H1 (cell line): ENCODE measurements at regions not wholly inside any gene's neighbourhood (a gene's known extent, or its start where the extent isn't known, plus 50 kb on each side); places are given as distances from the start of the nearest gene placed in this dataset.

Source experiments
- CTCF ChIA-PET: fragments of 300-600 bp; sonication (Branson Sonifier 250); formaldehyde crosslinking; loops from one replicate; lab custom pipeline; 2021; ENCODE audit not compliant: partially characterized antibody; lab: Charles Lee
- POLR2A ChIA-PET: fragments of 300-600 bp; sonication (Branson Sonifier 250); formaldehyde crosslinking; loops from one replicate; lab custom pipeline; 2021; ENCODE audit warnings: inconsistent platforms; ENCODE audit not compliant: partially characterized antibody; lab: Charles Lee
- DNase-seq, 2 experiments: peaks; one replicate each; pipeline versions ENCODE4 v3.0.0 to v3.0.0-alpha.2; 2010 to 2022; ENCODE audit warnings: low spot score in 2 of 2, low read depth in 1 of 2, mixed read lengths in 1 of 2
- FAIRE-seq: peaks from 2 replicates; lab custom pipeline; 2011; peaks lifted over from hg19 to GRCh38; lab: Jason Lieb, UNC
- H2AFZ ChIP-seq: 2 replicates; pipeline ENCODE4 v1.8.1; 2012; ENCODE audit warnings: low read length, inconsistent platforms
- H2AK5ac ChIP-seq: 2 replicates; pipeline ENCODE4 v1.6.1; 2013; ENCODE audit warnings: low read depth, low read length
- H2BK120ac ChIP-seq: replicated peaks from 2 replicates; pipeline ENCODE3; 2013; ENCODE audit warnings: low read depth, low read length, inconsistent platforms
- H2BK12ac ChIP-seq: 2 replicates; pipeline ENCODE4 v1.6.1; 2013; ENCODE audit warnings: low read depth, low read length
- H2BK15ac ChIP-seq: 2 replicates; pipeline ENCODE4 v1.6.1; 2013; ENCODE audit warnings: low read length
- H2BK20ac ChIP-seq: 2 replicates; pipeline ENCODE4 v1.6.1; 2013; ENCODE audit warnings: low read length
- H2BK5ac ChIP-seq: 2 replicates; pipeline ENCODE4 v1.6.1; 2013; ENCODE audit warnings: low read depth, low read length
- H3K14ac ChIP-seq: 2 replicates; pipeline ENCODE4 v1.6.1; 2013; ENCODE audit warnings: inconsistent platforms; ENCODE audit not compliant: insufficient read length
- H3K18ac ChIP-seq: 2 replicates; pipeline ENCODE4 v1.6.1; 2013; ENCODE audit warnings: low read length; ENCODE audit errors: extremely low read depth
- H3K23ac ChIP-seq: 2 replicates; pipeline ENCODE4 v1.6.1; 2013; ENCODE audit warnings: inconsistent platforms; ENCODE audit not compliant: insufficient read length
- H3K23me2 ChIP-seq: 2 replicates; pipeline ENCODE4 v1.6.1; 2013; ENCODE audit warnings: low read depth, low read length
- H3K27ac ChIP-seq: 2 replicates; pipeline ENCODE4 v1.6.1; 2011; ENCODE audit warnings: low read depth, low read length, inconsistent platforms
- H3K27me3 ChIP-seq, 4 experiments: replicated peaks in 1 of 4; 1 replicate in 1 of 4; 2 replicates in 3 of 4; pipeline versions ENCODE4 v1.6.1 to v1.8.1; 2011 to 2013; ENCODE audit warnings: low read length in 3 of 4, mild to moderate bottlenecking in 3 of 4, inconsistent platforms in 2 of 4, mixed read lengths in 2 of 4, moderate library complexity in 1 of 4; ENCODE audit not compliant: control insufficient read depth in 3 of 4, insufficient read depth in 3 of 4; ENCODE audit errors: extremely low read depth in 1 of 4
- H3K36me3 ChIP-seq, 4 experiments: 2 replicates each; pipeline versions ENCODE4 v1.6.1 to v1.8.1; 2011 to 2013; ENCODE audit warnings: mild to moderate bottlenecking in 4 of 4, low read length in 3 of 4, moderate library complexity in 2 of 4, control low read depth in 1 of 4, inconsistent platforms in 1 of 4; ENCODE audit not compliant: insufficient read depth in 4 of 4, control insufficient read depth in 2 of 4
- H3K4ac ChIP-seq: replicated peaks from 2 replicates; pipeline ENCODE3; 2013; ENCODE audit warnings: low read length, low read depth, mixed read lengths, inconsistent platforms; ENCODE audit not compliant: insufficient read length
- H3K4me1 ChIP-seq, 4 experiments: replicated peaks in 1 of 4; 1 replicate in 1 of 4; 2 replicates in 3 of 4; pipeline versions ENCODE4 v1.6.1 to v1.8.1; 2011 to 2013; ENCODE audit warnings: low read length in 3 of 4, inconsistent platforms in 2 of 4, mixed read lengths in 1 of 4; ENCODE audit not compliant: insufficient read depth in 4 of 4, control insufficient read depth in 3 of 4
- H3K4me2 ChIP-seq, 2 experiments: 2 replicates each; pipeline versions ENCODE4 v1.6.1 to v1.8.1; 2011 to 2013; ENCODE audit warnings: low read depth in 2 of 2, low read length in 2 of 2, control low read depth in 1 of 2, inconsistent platforms in 1 of 2, mild to moderate bottlenecking in 1 of 2; ENCODE audit not compliant: insufficient read depth in 1 of 2
- H3K4me3 ChIP-seq, 4 experiments: fragments of 200-600, 300-600 bp in 1 of 4; sonication (generic), shearing (Covaris generic), sonication (Bioruptor Twin) in 1 of 4; 2 replicates each; pipeline versions ENCODE4 v1.5.1 to v1.8.1; 2011 to 2016; ENCODE audit warnings: low read length in 4 of 4, low read depth in 3 of 4, control low read depth in 2 of 4, inconsistent platforms in 2 of 4, mild to moderate bottlenecking in 2 of 4, mixed read lengths in 1 of 4, moderate library complexity in 1 of 4; ENCODE audit not compliant: insufficient read depth in 2 of 4; ENCODE audit errors: extremely low read depth in 1 of 4
- H3K56ac ChIP-seq: replicated peaks from 2 replicates; pipeline ENCODE3; 2013; ENCODE audit warnings: low read depth, mild to moderate bottlenecking, mixed read lengths, low read length, inconsistent platforms; ENCODE audit not compliant: insufficient read length
- H3K79me1 ChIP-seq: 2 replicates; pipeline ENCODE4 v1.6.1; 2013; ENCODE audit warnings: low read depth, low read length, control low read depth
- H3K79me2 ChIP-seq, 2 experiments: 2 replicates each; pipeline versions ENCODE4 v1.6.1 to v1.8.1; 2012 to 2013; ENCODE audit warnings: low read length in 2 of 2, mild to moderate bottlenecking in 2 of 2, inconsistent platforms in 1 of 2; ENCODE audit not compliant: insufficient read depth in 2 of 2, control insufficient read depth in 1 of 2
- H3K9ac ChIP-seq, 4 experiments: replicated peaks in 1 of 4; 1 replicate in 1 of 4; 2 replicates in 3 of 4; pipeline versions ENCODE4 v1.6.1 to v1.8.1; 2011 to 2013; ENCODE audit warnings: low read depth in 3 of 4, low read length in 3 of 4, control low read depth in 2 of 4, mild to moderate bottlenecking in 2 of 4, moderate library complexity in 2 of 4, inconsistent platforms in 1 of 4; ENCODE audit errors: extremely low read depth in 1 of 4
- H3K9me3 ChIP-seq, 2 experiments: 2 replicates each; pipeline versions ENCODE4 v1.6.1 to v1.8.1; 2012 to 2013; ENCODE audit warnings: mild to moderate bottlenecking in 2 of 2, moderate library complexity in 2 of 2, control low read depth in 1 of 2, inconsistent platforms in 1 of 2, low read depth in 1 of 2, low read length in 1 of 2, mixed read lengths in 1 of 2; ENCODE audit not compliant: insufficient read depth in 2 of 2
- H4K20me1 ChIP-seq, 2 experiments: replicated peaks in 1 of 2; 2 replicates each; pipeline versions ENCODE3 to v1.8.1; 2011 to 2013; ENCODE audit warnings: inconsistent platforms in 2 of 2, low read length in 2 of 2, mild to moderate bottlenecking in 1 of 2; ENCODE audit not compliant: insufficient read depth in 2 of 2, control insufficient read depth in 1 of 2
- H4K5ac ChIP-seq: 2 replicates; pipeline ENCODE4 v1.6.1; 2013; ENCODE audit warnings: low read length, low read depth, mixed read lengths, inconsistent platforms; ENCODE audit not compliant: insufficient read length
- H4K8ac ChIP-seq: 2 replicates; pipeline ENCODE4 v1.8.0; 2013; ENCODE audit warnings: mild to moderate bottlenecking, moderate library complexity, low read length, inconsistent platforms; ENCODE audit not compliant: insufficient read depth; ENCODE audit errors: extremely low read depth
- H4K91ac ChIP-seq: replicated peaks from 2 replicates; pipeline ENCODE3; 2013; ENCODE audit warnings: low read length, mixed read lengths, inconsistent platforms; ENCODE audit not compliant: insufficient read length
- ASH2L ChIP-seq: fragments of 200-600, 300-600 bp; sonication (generic); IDR thresholded peaks from one replicate; pipeline ENCODE4 v1.7.1; 2017; ENCODE audit warnings: low read length
- POLR2AphosphoS5 ChIP-seq: IDR thresholded peaks from 2 replicates; pipeline ENCODE4 v1.6.1; 2011; ENCODE audit warnings: low read depth, low read length
- RAD21 ChIP-seq, 2 experiments: IDR thresholded peaks in 1 of 2; conservative IDR thresholded peaks in 1 of 2; 2 replicates each; pipeline ENCODE4 v1.6.1; 2011; ENCODE audit warnings: low read depth in 2 of 2, low read length in 2 of 2, improper control_type of control experiment in 1 of 2, inconsistent platforms in 1 of 2, mild to moderate bottlenecking in 1 of 2, moderate library complexity in 1 of 2
- RXRA ChIP-seq: IDR thresholded peaks from 2 replicates; pipeline ENCODE4 v1.6.1; 2011; ENCODE audit warnings: low read depth, mild to moderate bottlenecking, low read length, moderate library complexity; ENCODE audit not compliant: insufficient read depth
- SIRT6 ChIP-seq: IDR thresholded peaks from one replicate; pipeline ENCODE4 v1.7.1; 2012; ENCODE audit warnings: low read length, inconsistent platforms
- ZNF274 ChIP-seq: IDR thresholded peaks from 2 replicates; pipeline ENCODE4 v1.7.0; 2012; ENCODE audit warnings: low read length, borderline replicate concordance; ENCODE audit errors: extremely low read depth
- WGBS, 2 experiments: shearing (Covaris generic) in 1 of 2; methylation state at CpG; one replicate each; pipeline versions ENCODE4 v1.1.6 to v1.1.7; 2013 to 2015; ENCODE audit warnings: low lambda C conversion rate in 2 of 2, mixed read lengths in 2 of 2, inconsistent platforms in 1 of 2, low coverage in 1 of 2, missing lambda C conversion rate in 1 of 2; ENCODE audit not compliant: insufficient replicate concordance in 2 of 2, insufficient coverage in 1 of 2, insufficient read length in 1 of 2; ENCODE audit errors: extremely low coverage in 1 of 2, missing lambda C conversion rate in 1 of 2; 5-methylcytosine and 5-hydroxymethylcytosine counted together

GRCh38 chr2:136383167-136383566 lies 265.2 kb upstream of the CXCR4 start:
- Histone ChIP-seq H2BK120ac (no peak overlapping the region), H3K23me2 (no peaks in the 10 kb centered on the region), H3K4me1 (no peaks in the 10 kb centered on the region), H4K5ac (no peak overlapping the region), H2AK5ac (no peak overlapping the region), H4K8ac (no peak overlapping the region), H3K18ac (no peak overlapping the region), H2BK20ac (no peak overlapping the region), H3K27ac (no peak overlapping the region), H3K9me3 (no peaks in the 10 kb centered on the region), H3K79me1 (no peaks in the 10 kb centered on the region), H3K36me3 (no peaks in the 10 kb centered on the region), H2BK12ac (no peak overlapping the region), H3K14ac (no peak overlapping the region), H3K27me3 (no peaks in the 10 kb centered on the region), H2AFZ (no peak overlapping the region), H4K20me1 (no peaks in the 10 kb centered on the region), H2BK15ac (no peak overlapping the region), H3K79me2 (no peaks in the 10 kb centered on the region), H3K56ac (no peak overlapping the region), H3K23ac (no peak overlapping the region), H3K4me2 (no peak overlapping the region), H3K4me3 (no peak overlapping the region), H3K9ac (no peak overlapping the region), H3K4ac (no peak overlapping the region), H4K91ac (no peak overlapping the region), H2BK5ac (no peak overlapping the region)
- no peak for FAIRE-seq
- TF ChIP-seq RXRA (no peak), ASH2L (no peak), POLR2AphosphoS5 (no peak), SIRT6 (no peak), RAD21 (IDR thresholded peaks at IDR 0.05 in 1 of 2, conservative IDR thresholded peaks at IDR 0.05 in 1 of 2; ENCODE audit: low read depth in 2 of 2, low read length in 2 of 2) (no peak), ZNF274 (no peak)
- CTCF ChIA-PET, result interaction anchor here (0.6 to 11.1 kb wide), 17 partner anchors 12 to 765 kb away, joined by 3 to 144 read pairs (median 4); no protein-coding TSS in a partner anchor
- POLR2A ChIA-PET, result no interaction called here
- WGBS, 2 experiments, result 88% methylated on average over 3 of the region's 3 CpGs; no CpG with 5 or more reads in 1 of the 2 experiments
- DNase-seq, result no peak
